ENCODE measurements at regions not wholly inside any gene's neighbourhood (a gene's known extent, or its start where the extent isn't known, plus 50 kb on each side); places are given as distances from the start of the nearest gene placed in this dataset.

- Histone ChIP-seq H3K4me1 (ENCODE audit: control insufficient read depth, low read length) (no peaks in the 10 kb centered on the region), H3K4me2 (ENCODE audit: low read length) (no peak overlapping the region), H3F3A (ENCODE audit: control insufficient read depth, insufficient read depth) (no peaks in the 10 kb centered on the region)
Measured at GRCh38 chr10:131820626-131821025, 80.2 kb upstream of the PPP2R2D start.

GRCh38 chr10:131821378-131822012, 79.3 kb upstream of the PPP2R2D start:
- Histone ChIP-seq H3K4me1 (ENCODE audit: control insufficient read depth, low read length) (no peaks in the 10 kb centered on the region), H3K9me3 (ENCODE audit: control insufficient read depth, insufficient read depth, low read length) (no peaks in the 10 kb centered on the region), H3K9me2 (replicated peaks; ENCODE audit: control insufficient read depth, low read length) (no peaks in the 10 kb centered on the region), H4K20me1 (ENCODE audit: control insufficient read depth, insufficient read depth, low read depth, low read length) (no peaks in the 10 kb centered on the region), H3K4me3 (ENCODE audit: low read length) (no peak overlapping the region), H3K27ac (ENCODE audit: low read depth, low read length) (no peak overlapping the region), H3K27me3 (ENCODE audit: control insufficient read depth, low read length) (no peaks in the 10 kb centered on the region), H3F3A (ENCODE audit: control insufficient read depth, insufficient read depth) (no peaks in the 10 kb centered on the region), H3K4me2 (ENCODE audit: low read length) (no peak overlapping the region), H3K36me3 (ENCODE audit: control insufficient read depth, low read length) (no peaks in the 10 kb centered on the region), H3K79me2 (ENCODE audit: control insufficient read depth, low read length) (no peaks in the 10 kb centered on the region)
- TF ChIP-seq EZH2phosphoT487 (IDR thresholded peaks at IDR 0.05; ENCODE audit: borderline replicate concordance, low read length), result no peak
- TF ChIP-seq, protein P1, sequence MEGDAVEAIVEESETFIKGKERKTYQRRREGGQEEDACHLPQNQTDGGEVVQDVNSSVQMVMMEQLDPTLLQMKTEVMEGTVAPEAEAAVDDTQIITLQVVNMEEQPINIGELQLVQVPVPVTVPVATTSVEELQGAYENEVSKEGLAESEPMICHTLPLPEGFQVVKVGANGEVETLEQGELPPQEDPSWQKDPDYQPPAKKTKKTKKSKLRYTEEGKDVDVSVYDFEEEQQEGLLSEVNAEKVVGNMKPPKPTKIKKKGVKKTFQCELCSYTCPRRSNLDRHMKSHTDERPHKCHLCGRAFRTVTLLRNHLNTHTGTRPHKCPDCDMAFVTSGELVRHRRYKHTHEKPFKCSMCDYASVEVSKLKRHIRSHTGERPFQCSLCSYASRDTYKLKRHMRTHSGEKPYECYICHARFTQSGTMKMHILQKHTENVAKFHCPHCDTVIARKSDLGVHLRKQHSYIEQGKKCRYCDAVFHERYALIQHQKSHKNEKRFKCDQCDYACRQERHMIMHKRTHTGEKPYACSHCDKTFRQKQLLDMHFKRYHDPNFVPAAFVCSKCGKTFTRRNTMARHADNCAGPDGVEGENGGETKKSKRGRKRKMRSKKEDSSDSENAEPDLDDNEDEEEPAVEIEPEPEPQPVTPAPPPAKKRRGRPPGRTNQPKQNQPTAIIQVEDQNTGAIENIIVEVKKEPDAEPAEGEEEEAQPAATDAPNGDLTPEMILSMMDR (IDR thresholded peaks at IDR 0.05; ENCODE audit: low read depth, low read length, poor library complexity, severe bottlenecking), result no peak

More at GRCh38 chr10:131820626-131821025, 80.2 kb upstream of the PPP2R2D start:
- no peaks in the 10 kb centered on the region for H3K9me2 ChIP-seq (replicated peaks; ENCODE audit: control insufficient read depth, low read length)
- H3K4me3 ChIP-seq (ENCODE audit: low read length), result no peak overlapping the region
- H4K20me1 ChIP-seq (ENCODE audit: control insufficient read depth, insufficient read depth, low read depth, low read length), result no peaks in the 10 kb centered on the region
- H3K79me2 ChIP-seq (ENCODE audit: control insufficient read depth, low read length), result no peaks in the 10 kb centered on the region
- no peaks in the 10 kb centered on the region for H3K9me3 ChIP-seq (ENCODE audit: control insufficient read depth, insufficient read depth, low read length)
- H3K36me3 ChIP-seq (ENCODE audit: control insufficient read depth, low read length), result no peaks in the 10 kb centered on the region
- H3K27me3 ChIP-seq (ENCODE audit: control insufficient read depth, low read length), result no peaks in the 10 kb centered on the region
- TF ChIP-seq EZH2phosphoT487 (IDR thresholded peaks at IDR 0.05; ENCODE audit: borderline replicate concordance, low read length), result no peak
- TF ChIP-seq, protein P1 (IDR thresholded peaks at IDR 0.05; ENCODE audit: low read depth, low read length, poor library complexity, severe bottlenecking), result no peak
- H3K27ac ChIP-seq (ENCODE audit: low read depth, low read length), result no peak overlapping the region

DNA sequence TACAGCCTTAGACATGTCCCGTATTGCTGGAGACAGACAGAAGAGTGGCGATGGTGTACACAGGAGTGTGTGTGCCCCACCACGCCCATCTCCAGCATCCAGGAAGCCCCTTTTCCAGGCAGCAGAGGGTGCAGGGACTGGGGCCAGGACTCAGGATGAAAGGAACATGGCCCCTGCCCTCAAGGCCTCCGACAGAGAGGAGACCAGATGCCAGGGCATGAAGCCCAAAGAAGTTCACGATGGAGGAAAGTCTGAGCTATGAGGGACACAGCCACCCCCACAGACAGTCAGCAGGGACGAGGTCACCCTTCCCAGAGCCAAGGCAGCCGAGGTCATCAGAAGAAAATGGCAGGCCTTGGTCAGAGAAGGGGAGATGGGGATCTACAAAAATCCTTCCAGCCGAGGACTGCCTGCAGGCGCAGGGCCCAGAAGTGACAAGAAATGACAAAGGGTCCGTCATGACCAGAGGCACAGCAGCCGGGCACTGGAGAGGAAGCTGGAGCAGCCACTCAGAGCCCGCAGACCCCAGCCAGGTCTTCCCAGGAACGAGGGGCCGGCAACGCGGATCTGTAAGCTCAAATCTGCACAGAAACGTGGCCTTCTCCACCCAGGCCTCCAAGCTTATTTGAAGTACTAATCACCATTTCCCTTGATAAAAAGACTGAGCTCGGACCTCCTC, 78.7 kb upstream of the PPP2R2D start:
- TF ChIP-seq EZH2phosphoT487 (IDR thresholded peaks at IDR 0.05; ENCODE audit: borderline replicate concordance, low read length), result no peak
- TF ChIP-seq, protein P1 (IDR thresholded peaks at IDR 0.05; ENCODE audit: low read depth, low read length, poor library complexity, severe bottlenecking), result no peak
- Histone ChIP-seq H3K4me2 (ENCODE audit: low read length) (no peak overlapping the region), H4K20me1 (ENCODE audit: control insufficient read depth, insufficient read depth, low read depth, low read length) (no peaks in the 10 kb centered on the region), H3K4me3 (ENCODE audit: low read length) (no peak overlapping the region), H3K9me3 (ENCODE audit: control insufficient read depth, insufficient read depth, low read length) (no peaks in the 10 kb centered on the region), H3K36me3 (ENCODE audit: control insufficient read depth, low read length) (no peaks in the 10 kb centered on the region), H3K4me1 (ENCODE audit: control insufficient read depth, low read length) (no peaks in the 10 kb centered on the region), H3K9me2 (replicated peaks; ENCODE audit: control insufficient read depth, low read length) (no peaks in the 10 kb centered on the region), H3F3A (ENCODE audit: control insufficient read depth, insufficient read depth) (no peaks in the 10 kb centered on the region), H3K27me3 (ENCODE audit: control insufficient read depth, low read length) (no peaks in the 10 kb centered on the region), H3K79me2 (ENCODE audit: control insufficient read depth, low read length) (no peaks in the 10 kb centered on the region), H3K27ac (ENCODE audit: low read depth, low read length) (no peak overlapping the region)

Data from DOHH2 (cell line).